SU-DHL-6 (cell line): ENCODE measurements at regions not wholly inside any gene's neighbourhood (a gene's known extent, or its start where the extent isn't known, plus 50 kb on each side); places are given as distances from the start of the nearest gene placed in this dataset.

Experiments
- H2AFZ ChIP-seq: fragments of 200-600 bp; sonication (generic); 2 replicates; pipeline ENCODE4 v1.6.1; 2014; ENCODE audit warnings: low read depth, mild to moderate bottlenecking, moderate library complexity, mixed read lengths, antibody characterized with exemption, low read length; ENCODE audit not compliant: severe bottlenecking
- H3F3A ChIP-seq: fragments of 200-600 bp; shearing (Covaris generic); 2 replicates; pipeline ENCODE4 v1.6.0; 2016; ENCODE audit warnings: antibody characterized with exemption, mild to moderate bottlenecking; ENCODE audit not compliant: insufficient read depth
- H3K27ac ChIP-seq: fragments of 200-600 bp; sonication (generic); 2 replicates; pipeline ENCODE4 v1.5.1; 2016; ENCODE audit warnings: low read depth, mild to moderate bottlenecking, low read length, moderate library complexity, mixed read lengths
- H3K27me3 ChIP-seq: fragments of 200-600 bp; sonication (generic), shearing (Covaris generic); 2 replicates; pipeline ENCODE4 v1.6.0; 2014; ENCODE audit warnings: mild to moderate bottlenecking, low read length
- H3K36me3 ChIP-seq: fragments of 200-600 bp; sonication (generic); 2 replicates; pipeline ENCODE4 v1.6.1; 2014; ENCODE audit warnings: mild to moderate bottlenecking, low read length, mixed read lengths
- H3K4me2 ChIP-seq: fragments of 300-600, 200-600 bp; shearing (Covaris generic), sonication (generic); 2 replicates; pipeline ENCODE4 v1.6.0; 2014; ENCODE audit warnings: low read length, low read depth, mild to moderate bottlenecking; ENCODE audit not compliant: poor library complexity, severe bottlenecking
- H3K4me3 ChIP-seq: fragments of 200-600 bp; sonication (generic); 2 replicates; pipeline ENCODE4 v1.5.1; 2014; ENCODE audit warnings: antibody characterized with exemption, low read length, mild to moderate bottlenecking, mixed read lengths; ENCODE audit not compliant: insufficient read depth, poor library complexity, severe bottlenecking
- H3K79me2 ChIP-seq: fragments of 200-600 bp; sonication (generic); 2 replicates; pipeline ENCODE4 v1.6.1; 2014; ENCODE audit warnings: mild to moderate bottlenecking, low read length, moderate library complexity; ENCODE audit not compliant: insufficient read depth
- H3K9ac ChIP-seq: fragments of 200-600 bp; sonication (generic); 2 replicates; pipeline ENCODE4 v1.7.0; 2014; ENCODE audit warnings: mild to moderate bottlenecking, low read length
- H3K9me2 ChIP-seq: fragments of 200-600 bp; sonication (generic); replicated peaks from 2 replicates; pipeline ENCODE4 v1.6.1; 2014; ENCODE audit warnings: low read length; ENCODE audit not compliant: insufficient read depth
- H3K9me3 ChIP-seq: fragments of 200-600 bp; sonication (generic); 2 replicates; pipeline ENCODE4 v1.6.1; 2014; ENCODE audit warnings: low read length, mixed read lengths; ENCODE audit not compliant: insufficient read depth
- H4K20me1 ChIP-seq: fragments of 200-600 bp; sonication (generic); 2 replicates; pipeline ENCODE4 v1.6.1; 2014; ENCODE audit warnings: low read depth, mild to moderate bottlenecking, antibody characterized with exemption, low read length, moderate library complexity, mixed read lengths
- EZH2phosphoT487 ChIP-seq: fragments of 200-600 bp; sonication (generic), shearing (Covaris generic); conservative IDR thresholded peaks from 2 replicates; pipeline ENCODE4 v1.6.1; 2018; ENCODE audit warnings: mild to moderate bottlenecking, antibody characterized with exemption, low read length, moderate library complexity, mixed read lengths
- TF ChIP-seq, protein P1 (sequence below): fragments of 200-600 bp; sonication (generic); IDR thresholded peaks from one replicate; pipeline ENCODE4 v1.5.1; 2017; ENCODE audit warnings: antibody characterized with exemption, mild to moderate bottlenecking, low read length, moderate library complexity; ENCODE audit not compliant: insufficient read depth, poor library complexity, severe bottlenecking

DNA sequence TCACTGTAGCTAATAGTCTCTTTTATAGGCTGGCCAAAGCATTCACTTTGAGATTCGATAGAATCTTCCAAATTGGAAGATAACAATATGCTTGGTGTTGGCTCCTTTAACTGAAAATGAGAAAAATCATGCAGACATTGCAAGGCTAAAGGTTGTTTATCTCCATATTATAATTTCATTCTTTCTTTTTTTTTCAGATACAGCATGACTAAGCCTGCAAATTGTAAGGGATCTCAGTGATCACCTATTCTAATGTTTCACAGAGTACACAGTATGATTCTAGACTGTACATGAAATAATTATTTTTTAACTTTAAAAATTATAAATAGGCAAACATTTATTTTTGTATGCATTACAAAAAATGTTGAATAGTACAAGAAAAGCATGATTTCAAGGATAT is 451.7 kb upstream of the DDI1 start:
- no peaks in the 10 kb centered on the region for H4K20me1 ChIP-seq

DNA sequence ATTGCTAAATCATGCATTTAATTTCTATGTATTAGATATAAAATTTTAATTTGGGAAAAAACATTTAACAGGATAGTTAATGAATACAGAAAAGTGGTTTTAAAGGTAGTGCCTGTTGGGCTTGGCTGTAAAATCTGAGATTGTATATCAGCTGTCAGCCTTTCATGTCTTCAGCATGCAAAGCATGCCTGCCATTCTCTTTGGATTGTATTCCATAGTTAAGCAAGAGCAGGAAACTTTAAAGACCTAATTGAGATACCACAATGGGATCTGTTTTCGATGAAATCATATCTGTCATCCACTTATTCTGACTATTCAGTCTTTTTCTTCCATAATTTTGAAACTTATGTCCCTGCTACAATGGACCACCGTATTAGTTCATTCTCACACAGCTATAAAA is 451.0 kb upstream of the DDI1 start:
- Histone ChIP-seq H3K79me2 (no peaks in the 10 kb centered on the region), H3K9me2 (no peaks in the 10 kb centered on the region), H3K27ac (no peak overlapping the region), H3K9me3 (no peaks in the 10 kb centered on the region), H3F3A (no peaks in the 10 kb centered on the region), H2AFZ (no peak overlapping the region), H3K4me2 (no peak overlapping the region), H3K36me3 (no peaks in the 10 kb centered on the region), H3K4me3 (no peak overlapping the region), H3K27me3 (no peaks in the 10 kb centered on the region), H4K20me1 (no peaks in the 10 kb centered on the region), H3K9ac (no peak overlapping the region)
- TF ChIP-seq EZH2phosphoT487: no peak
- TF ChIP-seq, protein P1, sequence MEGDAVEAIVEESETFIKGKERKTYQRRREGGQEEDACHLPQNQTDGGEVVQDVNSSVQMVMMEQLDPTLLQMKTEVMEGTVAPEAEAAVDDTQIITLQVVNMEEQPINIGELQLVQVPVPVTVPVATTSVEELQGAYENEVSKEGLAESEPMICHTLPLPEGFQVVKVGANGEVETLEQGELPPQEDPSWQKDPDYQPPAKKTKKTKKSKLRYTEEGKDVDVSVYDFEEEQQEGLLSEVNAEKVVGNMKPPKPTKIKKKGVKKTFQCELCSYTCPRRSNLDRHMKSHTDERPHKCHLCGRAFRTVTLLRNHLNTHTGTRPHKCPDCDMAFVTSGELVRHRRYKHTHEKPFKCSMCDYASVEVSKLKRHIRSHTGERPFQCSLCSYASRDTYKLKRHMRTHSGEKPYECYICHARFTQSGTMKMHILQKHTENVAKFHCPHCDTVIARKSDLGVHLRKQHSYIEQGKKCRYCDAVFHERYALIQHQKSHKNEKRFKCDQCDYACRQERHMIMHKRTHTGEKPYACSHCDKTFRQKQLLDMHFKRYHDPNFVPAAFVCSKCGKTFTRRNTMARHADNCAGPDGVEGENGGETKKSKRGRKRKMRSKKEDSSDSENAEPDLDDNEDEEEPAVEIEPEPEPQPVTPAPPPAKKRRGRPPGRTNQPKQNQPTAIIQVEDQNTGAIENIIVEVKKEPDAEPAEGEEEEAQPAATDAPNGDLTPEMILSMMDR: no peak

More for the DNA sequence above, 451.7 kb upstream of the DDI1 start:
- no peak overlapping the region for H3K4me3 ChIP-seq
- H3K36me3 ChIP-seq: no peaks in the 10 kb centered on the region
- H3F3A ChIP-seq: no peaks in the 10 kb centered on the region
- H3K27me3 ChIP-seq: no peaks in the 10 kb centered on the region
- no peaks in the 10 kb centered on the region for H3K79me2 ChIP-seq
- no peaks in the 10 kb centered on the region for H3K9me3 ChIP-seq
- TF ChIP-seq, protein P1: no peak
- no peak for TF ChIP-seq EZH2phosphoT487
- no peak overlapping the region for H3K27ac ChIP-seq
- no peak overlapping the region for H2AFZ ChIP-seq
- H3K4me2 ChIP-seq: no peak overlapping the region
- no peak overlapping the region for H3K9ac ChIP-seq
- H3K9me2 ChIP-seq: no peaks in the 10 kb centered on the region

DNA sequence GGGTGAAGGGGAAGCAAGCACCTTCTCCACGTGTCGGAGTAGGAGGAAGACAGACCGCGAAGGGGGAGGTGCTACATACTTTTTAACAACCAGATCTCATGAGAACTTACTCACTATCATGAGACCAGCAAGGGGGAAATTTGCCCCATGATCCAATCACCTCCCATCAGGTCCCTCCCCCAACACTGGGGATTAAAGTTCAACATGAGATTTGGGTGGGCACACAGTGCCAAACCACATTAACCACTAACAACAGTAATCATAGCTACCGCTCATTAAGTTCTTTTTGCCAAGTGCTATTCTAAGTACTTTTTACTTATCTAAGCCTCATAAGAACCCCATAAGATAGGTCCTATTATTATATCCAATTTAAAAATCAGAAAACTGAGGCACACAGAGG is 450.5 kb upstream of the DDI1 start:
- no peaks in the 10 kb centered on the region for H3K79me2 ChIP-seq
- TF ChIP-seq, protein P1: no peak
- no peak for TF ChIP-seq EZH2phosphoT487
- no peaks in the 10 kb centered on the region for H4K20me1 ChIP-seq
- no peaks in the 10 kb centered on the region for H3K9me3 ChIP-seq
- no peak overlapping the region for H2AFZ ChIP-seq
- H3K36me3 ChIP-seq: no peaks in the 10 kb centered on the region
- no peaks in the 10 kb centered on the region for H3K9me2 ChIP-seq
- H3K27me3 ChIP-seq: no peaks in the 10 kb centered on the region; the same call in 1 of the 2 replicates
- H3K4me2 ChIP-seq: no peak overlapping the region
- no peak overlapping the region for H3K4me3 ChIP-seq
- no peak overlapping the region for H3K9ac ChIP-seq
- no peaks in the 10 kb centered on the region for H3F3A ChIP-seq
- H3K27ac ChIP-seq: no peak overlapping the region
